ENCODE measurements at regions not wholly inside any gene's neighbourhood (a gene's known extent, or its start where the extent isn't known, plus 50 kb on each side); places are given as distances from the start of the nearest gene placed in this dataset.

GRCh38 chr20:40892642-40893041, 136.0 kb upstream of the TOP1 start:
- Histone ChIP-seq H3K9me2 (replicated peaks; ENCODE audit: insufficient read depth) (no peaks in the 10 kb centered on the region), H3K4me2 (no peak overlapping the region), H3K79me2 (no peaks in the 10 kb centered on the region), H3K36me3 (replicated peaks; ENCODE audit: insufficient read depth, low read depth) (no peaks in the 10 kb centered on the region), H2AFZ (no peak overlapping the region), H4K20me1 (ENCODE audit: insufficient read depth, poor library complexity, severe bottlenecking) (no peaks in the 10 kb centered on the region), H3K4me3 (no peak overlapping the region), H3K27me3 (no peaks in the 10 kb centered on the region), H3K9me3 (ENCODE audit: low read depth) (no peaks in the 10 kb centered on the region), H3K27ac (no peak overlapping the region), H3K4me1 (ENCODE audit: insufficient read depth) (no peaks in the 10 kb centered on the region)
- TF ChIP-seq CTCF (IDR thresholded peaks at IDR 0.05; ENCODE audit: poor library complexity) (no peak), EZH2phosphoT487 (IDR thresholded peaks at IDR 0.05; ENCODE audit: low read depth, severe bottlenecking, unreplicated experiment) (no peak), EZH2 (IDR thresholded peaks at IDR 0.05; ENCODE audit: borderline replicate concordance) (no peak)
- 98% methylated on average over 2 of the region's 2 CpGs for WGBS (ENCODE audit: low lambda C conversion rate, missing lambda C conversion rate)
- DNase-seq (ENCODE audit: low spot score), result no peak

GRCh38 chr20:40893610-40894236, 134.9 kb upstream of the TOP1 start:
- WGBS (ENCODE audit: low lambda C conversion rate, missing lambda C conversion rate), result 95% methylated on average over 1 of the region's 1 CpG
- H3K4me1 ChIP-seq (ENCODE audit: insufficient read depth), result no peaks in the 10 kb centered on the region
- no peaks in the 10 kb centered on the region for H3K27me3 ChIP-seq
- no peak overlapping the region for H2AFZ ChIP-seq
- H3K79me2 ChIP-seq, result no peaks in the 10 kb centered on the region
- H3K9me2 ChIP-seq (replicated peaks; ENCODE audit: insufficient read depth), result no peaks in the 10 kb centered on the region
- DNase-seq (ENCODE audit: low spot score), result no peak
- TF ChIP-seq CTCF (IDR thresholded peaks at IDR 0.05; ENCODE audit: poor library complexity), result no peak
- no peak for TF ChIP-seq EZH2 (IDR thresholded peaks at IDR 0.05; ENCODE audit: borderline replicate concordance)
- no peak for TF ChIP-seq EZH2phosphoT487 (IDR thresholded peaks at IDR 0.05; ENCODE audit: low read depth, severe bottlenecking, unreplicated experiment)
- no peak overlapping the region for H3K27ac ChIP-seq
- no peaks in the 10 kb centered on the region for H3K9me3 ChIP-seq (ENCODE audit: low read depth)
- no peaks in the 10 kb centered on the region for H4K20me1 ChIP-seq (ENCODE audit: insufficient read depth, poor library complexity, severe bottlenecking)
- no peaks in the 10 kb centered on the region for H3K36me3 ChIP-seq (replicated peaks; ENCODE audit: insufficient read depth, low read depth)
- H3K4me3 ChIP-seq, result no peak overlapping the region
- H3K4me2 ChIP-seq, result no peak overlapping the region

- Histone ChIP-seq H3K4me3 (no peak overlapping the region), H3K9me2 (replicated peaks; ENCODE audit: insufficient read depth) (no peaks in the 10 kb centered on the region), H2AFZ (no peak overlapping the region), H3K4me1 (ENCODE audit: insufficient read depth) (no peaks in the 10 kb centered on the region), H3K4me2 (no peak overlapping the region), H3K36me3 (replicated peaks; ENCODE audit: insufficient read depth, low read depth) (no peaks in the 10 kb centered on the region), H3K79me2 (no peaks in the 10 kb centered on the region), H3K9me3 (ENCODE audit: low read depth) (no peaks in the 10 kb centered on the region), H3K27me3 (no peaks in the 10 kb centered on the region), H3K27ac (no peak overlapping the region), H4K20me1 (ENCODE audit: insufficient read depth, poor library complexity, severe bottlenecking) (no peaks in the 10 kb centered on the region)
- no peak for TF ChIP-seq CTCF (IDR thresholded peaks at IDR 0.05; ENCODE audit: poor library complexity)
- TF ChIP-seq EZH2 (IDR thresholded peaks at IDR 0.05; ENCODE audit: borderline replicate concordance), result no peak
- TF ChIP-seq EZH2phosphoT487 (IDR thresholded peaks at IDR 0.05; ENCODE audit: low read depth, severe bottlenecking, unreplicated experiment), result no peak
- no peak for DNase-seq (ENCODE audit: low spot score)
- 76% methylated on average over 1 of the region's 1 CpG for WGBS (ENCODE audit: low lambda C conversion rate, missing lambda C conversion rate)
Measured at GRCh38 chr20:40894237-40894630, 134.4 kb upstream of the TOP1 start.

Data from hepatocyte (in vitro differentiated cells).